Osteocyte (in vitro differentiated cells): ENCODE measurements at regions not wholly inside any gene's neighbourhood (a gene's known extent, or its start where the extent isn't known, plus 50 kb on each side); places are given as distances from the start of the nearest gene placed in this dataset.

Experiments used
- DNase-seq: peaks from one replicate; pipeline ENCODE4 v3.0.0; 2021; ENCODE audit warnings: mixed read lengths; ENCODE audit not compliant: unreplicated experiment; ENCODE audit errors: extremely low spot score
- H3K27ac Mint-ChIP-seq: one replicate; pipeline ENCODE4 v1.8.0; 2021; ENCODE audit warnings: mild to moderate bottlenecking, mixed read lengths; ENCODE audit not compliant: unreplicated experiment
- H3K27me3 Mint-ChIP-seq: one replicate; pipeline ENCODE4 v1.8.0; 2021; ENCODE audit warnings: mixed read lengths; ENCODE audit not compliant: unreplicated experiment
- H3K36me3 Mint-ChIP-seq: one replicate; pipeline ENCODE4 v1.8.0; 2021; ENCODE audit warnings: mixed read lengths; ENCODE audit not compliant: unreplicated experiment
- H3K4me1 Mint-ChIP-seq: one replicate; pipeline ENCODE4 v1.8.0; 2021; ENCODE audit warnings: mixed read lengths; ENCODE audit not compliant: unreplicated experiment
- H3K4me3 Mint-ChIP-seq: one replicate; pipeline ENCODE4 v1.8.0; 2021; ENCODE audit warnings: mild to moderate bottlenecking, moderate library complexity, mixed read lengths; ENCODE audit not compliant: unreplicated experiment
- H3K9me3 Mint-ChIP-seq: one replicate; pipeline ENCODE4 v1.8.0; 2021; ENCODE audit warnings: mixed read lengths; ENCODE audit not compliant: unreplicated experiment
- CTCF ChIP-seq: fragments of 200-600 bp; sonication (generic); IDR thresholded peaks from 2 replicates; pipeline ENCODE4 v1.5.0; 2021; ENCODE audit warnings: antibody characterized with exemption, mild to moderate bottlenecking, moderate library complexity

- Mint-ChIP-seq H3K27ac (peak overlapping the region; percentile 47), H3K9me3 (no peaks in the 10 kb centered on the region), H3K4me3 (peak overlapping the region; percentile 18), H3K27me3 (peaks cover 2% of the 10 kb centered on the region), H3K4me1 (peaks cover 64% of the 10 kb centered on the region), H3K36me3 (no peaks in the 10 kb centered on the region)
- peak; percentile 90 for DNase-seq
- no peak for TF ChIP-seq CTCF
Measured at GRCh38 chr3:193869221-193870201, 266.4 kb upstream of the HES1 start.

GRCh38 chr3:193870376-193871219, 265.4 kb upstream of the HES1 start:
- no peak for DNase-seq
- Mint-ChIP-seq H3K27me3 (peaks cover 2% of the 10 kb centered on the region), H3K36me3 (no peaks in the 10 kb centered on the region), H3K9me3 (no peaks in the 10 kb centered on the region), H3K4me1 (peaks cover 61% of the 10 kb centered on the region), H3K4me3 (no peak overlapping the region), H3K27ac (no peak overlapping the region)
- TF ChIP-seq CTCF = no peak

GRCh38 chr3:193871220-193871485, 264.8 kb upstream of the HES1 start:
- Mint-ChIP-seq H3K27ac (no peak overlapping the region), H3K4me1 (peaks cover 56% of the 10 kb centered on the region)
- TF ChIP-seq CTCF = no peak

GRCh38 chr3:193872265-193872753, 263.6 kb upstream of the HES1 start:
- DNase-seq = no peak
- H3K4me1 Mint-ChIP-seq = peaks cover 48% of the 10 kb centered on the region
- H3K36me3 Mint-ChIP-seq = no peaks in the 10 kb centered on the region
- no peak overlapping the region for H3K27ac Mint-ChIP-seq
- peaks cover 16% of the 10 kb centered on the region for H3K27me3 Mint-ChIP-seq
- no peaks in the 10 kb centered on the region for H3K9me3 Mint-ChIP-seq
- no peak overlapping the region for H3K4me3 Mint-ChIP-seq
- TF ChIP-seq CTCF = no peak

More at GRCh38 chr3:193871220-193871485, 264.8 kb upstream of the HES1 start:
- Mint-ChIP-seq H3K4me3 (no peak overlapping the region), H3K27me3 (peaks cover 5% of the 10 kb centered on the region), H3K9me3 (no peaks in the 10 kb centered on the region), H3K36me3 (no peaks in the 10 kb centered on the region)
- DNase-seq = no peak
